HEK293T (cell line): ENCODE measurements at regions not wholly inside any gene's neighbourhood (a gene's known extent, or its start where the extent isn't known, plus 50 kb on each side); places are given as distances from the start of the nearest gene placed in this dataset.

ENCODE experiments used
- ELF4 ChIP-seq: fragments of 450-650 bp; IDR thresholded peaks from 2 replicates; pipeline ENCODE4 v1.6.1; 2017; ENCODE audit warnings: antibody characterized with exemption
- FOXA1 ChIP-seq: fragments of 450-650 bp; IDR thresholded peaks from 2 replicates; pipeline ENCODE4 v1.6.1; 2016; ENCODE audit warnings: mild to moderate bottlenecking
- FOXM1 ChIP-seq: fragments of 450-650 bp; IDR thresholded peaks from 2 replicates; pipeline ENCODE4 v1.6.1; 2017; ENCODE audit warnings: mild to moderate bottlenecking, borderline replicate concordance
- HDGF ChIP-seq: fragments of 450-650 bp; IDR thresholded peaks from 2 replicates; pipeline ENCODE4 v1.6.1; 2017; ENCODE audit warnings: antibody characterized with exemption, borderline replicate concordance
- NFRKB ChIP-seq: fragments of 450-650 bp; IDR thresholded peaks from 2 replicates; pipeline ENCODE4 v1.6.1; 2016; ENCODE audit warnings: mild to moderate bottlenecking, moderate library complexity
- SP1 ChIP-seq: fragments of 450-650 bp; IDR thresholded peaks from 2 replicates; pipeline ENCODE4 v1.6.1; 2017
- SUZ12 ChIP-seq: fragments of 450-650 bp; IDR thresholded peaks from 2 replicates; pipeline ENCODE4 v1.6.1; 2016; ENCODE audit warnings: mild to moderate bottlenecking
- TARDBP ChIP-seq: fragments of 450-650 bp; IDR thresholded peaks from 2 replicates; pipeline ENCODE4 v1.6.1; 2016
- ZNF384 ChIP-seq: fragments of 450-650 bp; IDR thresholded peaks from 2 replicates; pipeline ENCODE4 v1.6.1; 2016
- TF ChIP-seq, protein P1 (sequence below): fragments of 450-650 bp; IDR thresholded peaks from 2 replicates; pipeline ENCODE4 v1.6.1; 2016

DNA sequence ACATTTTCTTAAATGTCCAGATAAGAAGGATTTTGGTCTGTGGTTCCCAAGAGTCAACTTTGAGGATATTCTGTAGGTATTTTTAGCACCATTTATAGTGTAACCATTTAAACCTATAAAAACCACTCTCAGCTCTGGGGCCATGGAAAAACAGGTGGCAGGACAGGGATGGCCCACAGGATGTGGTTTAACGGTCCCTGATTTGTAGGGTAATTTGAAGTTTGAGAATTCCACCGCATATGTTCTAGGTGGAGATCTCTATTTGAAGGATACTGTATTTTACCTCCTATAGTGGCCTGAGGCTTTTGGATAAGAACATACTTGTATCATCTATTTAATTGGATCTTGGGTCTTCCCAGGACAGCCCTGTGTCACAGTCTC, 62.4 kb upstream of the IGLL5 start:
- TF ChIP-seq, protein P1, sequence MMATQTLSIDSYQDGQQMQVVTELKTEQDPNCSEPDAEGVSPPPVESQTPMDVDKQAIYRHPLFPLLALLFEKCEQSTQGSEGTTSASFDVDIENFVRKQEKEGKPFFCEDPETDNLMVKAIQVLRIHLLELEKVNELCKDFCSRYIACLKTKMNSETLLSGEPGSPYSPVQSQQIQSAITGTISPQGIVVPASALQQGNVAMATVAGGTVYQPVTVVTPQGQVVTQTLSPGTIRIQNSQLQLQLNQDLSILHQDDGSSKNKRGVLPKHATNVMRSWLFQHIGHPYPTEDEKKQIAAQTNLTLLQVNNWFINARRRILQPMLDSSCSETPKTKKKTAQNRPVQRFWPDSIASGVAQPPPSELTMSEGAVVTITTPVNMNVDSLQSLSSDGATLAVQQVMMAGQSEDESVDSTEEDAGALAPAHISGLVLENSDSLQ: no peak
- TF ChIP-seq SP1: no peak
- no peak for TF ChIP-seq ZNF384
- TF ChIP-seq FOXM1: no peak
- TF ChIP-seq FOXA1: no peak
- TF ChIP-seq NFRKB: no peak
- no peak for TF ChIP-seq TARDBP
- no peak for TF ChIP-seq ELF4
- no peak for TF ChIP-seq HDGF
- TF ChIP-seq SUZ12: no peak
